EL (cell line): ENCODE measurements at regions not wholly inside any gene's neighbourhood (a gene's known extent, or its start where the extent isn't known, plus 50 kb on each side); places are given as distances from the start of the nearest gene placed in this dataset.
"Not testable (repeated sequence)": the region's sequence is repeated elsewhere in the genome, so short reads cannot be mapped to it uniquely, and the experiment has no call there.

Source experiments
- DNase-seq: peaks from one replicate; pipeline ENCODE4 v3.0.0-alpha.2; 2016

GRCh38 chr4:132709056-132709455 lies 440.0 kb upstream of the PCDH10 start:
- no peak for DNase-seq

GRCh38 chr4:132710971-132711370 lies 438.1 kb upstream of the PCDH10 start:
- no peak for DNase-seq

GRCh38 chr4:132737344-132737743 lies 411.8 kb upstream of the PCDH10 start:
- DNase-seq, result no peak

GRCh38 chr4:132759199-132759780 lies 389.8 kb upstream of the PCDH10 start:
- no peak for DNase-seq

GRCh38 chr4:132763465-132763864 lies 385.6 kb upstream of the PCDH10 start:
- no peak for DNase-seq

DNA sequence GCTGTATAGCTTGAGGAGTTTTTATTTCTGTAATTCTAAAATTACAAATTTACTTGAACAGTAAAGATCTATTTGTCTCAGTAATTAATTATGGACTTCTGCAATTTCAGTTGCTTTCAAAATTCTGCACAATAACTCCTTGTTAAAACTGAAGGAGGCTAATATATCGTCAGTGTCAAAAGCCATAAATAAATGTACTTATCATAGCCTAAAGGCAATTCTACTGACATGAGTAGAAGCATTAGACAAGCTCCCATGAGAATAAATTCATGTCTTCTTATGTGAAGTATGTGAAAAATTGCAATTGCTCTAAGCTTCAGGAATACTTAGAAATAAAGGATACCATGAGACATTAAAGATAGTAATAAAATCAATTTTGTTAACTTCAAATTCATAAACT lies 381.2 kb upstream of the PCDH10 start:
- DNase-seq, result no peak

- no peak for DNase-seq
These were observed 378.3 kb upstream of the PCDH10 start for GRCh38 chr4:132770776-132771175.

- no peak for DNase-seq
These were observed 356.8 kb upstream of the PCDH10 start for GRCh38 chr4:132792310-132792709.

GRCh38 chr4:132797856-132798255 lies 351.2 kb upstream of the PCDH10 start:
- no peak for DNase-seq

DNA sequence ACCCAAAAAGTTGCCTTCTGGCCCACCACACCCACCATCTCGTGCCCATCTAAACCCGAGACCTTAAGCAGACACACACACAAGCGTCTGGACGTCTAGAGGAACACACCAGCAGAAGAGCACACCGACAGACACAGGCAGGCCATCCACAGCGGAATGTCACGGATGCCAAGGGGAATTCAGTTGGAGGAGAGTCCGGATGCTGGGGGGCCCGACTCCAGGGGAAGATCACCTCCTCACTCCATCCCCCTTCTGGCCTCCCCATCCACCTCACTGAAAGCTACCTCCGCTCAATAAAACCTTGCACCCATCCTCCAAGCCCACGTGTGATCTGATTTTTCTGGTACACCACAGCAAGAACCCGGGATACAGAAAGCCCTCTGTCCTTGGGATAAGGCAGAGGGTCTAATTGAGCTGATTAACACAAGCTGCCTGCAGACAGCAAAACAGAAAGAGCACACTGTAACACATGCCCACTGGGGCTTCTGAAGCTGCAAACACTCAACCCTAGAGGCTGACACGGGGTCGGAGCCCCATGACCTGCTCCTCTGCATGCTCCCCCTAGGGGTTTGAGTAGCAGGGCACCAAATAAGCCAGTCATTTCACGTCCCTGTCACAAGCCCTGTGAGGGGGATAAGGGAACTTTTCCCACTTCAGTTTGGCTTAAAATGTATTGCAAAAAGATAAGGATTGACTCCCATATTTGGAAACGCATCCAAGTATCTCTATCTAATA lies 339.6 kb upstream of the PCDH10 start:
- no peak for DNase-seq

GRCh38 chr4:132813061-132813460 lies 336.0 kb upstream of the PCDH10 start:
- DNase-seq, result not testable (repeated sequence)

DNA sequence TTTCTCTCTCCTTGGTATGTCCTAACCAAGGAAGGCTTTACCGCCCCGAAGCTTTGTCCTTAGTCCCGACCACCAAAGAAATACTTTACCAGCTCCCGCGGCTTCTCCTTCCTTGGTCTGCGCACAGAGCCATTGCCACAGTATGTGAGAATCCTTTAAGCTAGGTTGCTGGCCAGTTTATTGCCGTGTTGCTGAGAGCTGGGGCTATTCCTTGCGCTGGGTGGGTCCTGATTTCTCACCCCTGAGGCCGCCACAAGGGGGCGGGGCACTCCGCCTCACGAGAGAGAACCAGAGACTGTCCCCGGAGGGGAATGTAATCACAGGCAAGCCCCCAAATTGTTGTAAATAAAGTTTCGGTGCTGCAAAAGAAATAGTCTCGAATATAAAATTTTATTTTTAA lies 331.0 kb upstream of the PCDH10 start:
- DNase-seq, result no peak

DNA sequence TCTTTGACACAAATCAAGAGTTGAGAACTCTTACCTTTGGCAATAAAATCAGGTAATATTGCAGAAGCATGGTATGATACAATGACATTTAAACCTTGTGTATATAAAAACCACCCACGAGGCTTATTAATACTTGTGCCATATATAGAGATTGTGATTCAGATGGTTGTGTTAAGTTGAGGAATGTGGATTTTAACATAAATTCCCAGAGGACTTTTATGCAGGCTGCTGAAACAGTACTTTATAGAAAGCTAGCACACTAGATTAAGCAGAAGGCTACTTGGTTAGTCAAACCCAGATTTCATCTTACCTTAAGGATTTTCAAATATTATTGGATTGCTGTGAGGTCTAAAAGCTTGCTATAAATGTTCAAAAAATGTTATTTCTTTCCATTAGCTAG lies 325.7 kb upstream of the PCDH10 start:
- no peak for DNase-seq

DNA sequence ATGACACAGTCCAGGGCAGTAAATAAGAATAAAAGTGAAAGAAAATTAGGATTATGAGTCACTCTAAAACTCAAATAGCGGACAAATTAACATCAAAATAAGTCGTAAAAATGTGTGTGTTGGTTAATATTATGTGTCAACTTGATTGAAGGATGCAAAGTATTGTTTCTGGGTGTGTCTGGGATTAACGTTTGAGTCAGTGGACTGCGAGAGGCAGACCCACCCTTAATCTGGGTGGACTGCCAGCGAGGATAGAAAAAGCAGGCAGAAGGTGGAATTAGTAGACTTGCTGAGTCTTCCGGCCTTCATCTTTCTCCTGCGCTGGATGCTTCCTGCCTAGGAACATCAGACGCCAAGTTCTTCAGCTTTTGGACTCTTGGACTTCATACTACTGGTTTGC lies 324.3 kb upstream of the PCDH10 start:
- DNase-seq, result no peak

DNA sequence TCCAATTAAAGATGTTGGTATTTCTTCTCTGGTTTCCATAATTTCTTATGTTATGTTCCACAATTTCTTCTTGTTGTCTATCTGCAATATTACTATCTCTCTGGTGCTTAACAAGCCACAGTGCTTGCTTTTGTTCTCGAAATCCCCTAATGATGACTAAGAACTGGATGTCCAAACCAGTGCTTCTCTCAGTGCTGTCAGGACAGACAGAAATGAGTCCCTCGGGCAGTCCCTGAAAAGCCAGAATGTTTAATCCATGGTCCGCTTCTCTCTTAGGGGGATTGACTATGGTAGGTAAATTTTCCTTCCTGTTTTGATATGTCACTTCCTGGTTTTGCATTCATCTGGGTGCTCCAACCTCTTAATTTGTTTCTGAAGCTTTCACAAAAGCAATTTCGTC lies 321.6 kb upstream of the PCDH10 start:
- DNase-seq, result no peak

GRCh38 chr4:132838244-132838643 lies 310.9 kb upstream of the PCDH10 start:
- no peak for DNase-seq

- DNase-seq, result no peak
These were observed 310.0 kb upstream of the PCDH10 start for GRCh38 chr4:132839070-132839469.

- DNase-seq, result no peak
These were observed 289.2 kb upstream of the PCDH10 start for GRCh38 chr4:132859929-132860328.

DNA sequence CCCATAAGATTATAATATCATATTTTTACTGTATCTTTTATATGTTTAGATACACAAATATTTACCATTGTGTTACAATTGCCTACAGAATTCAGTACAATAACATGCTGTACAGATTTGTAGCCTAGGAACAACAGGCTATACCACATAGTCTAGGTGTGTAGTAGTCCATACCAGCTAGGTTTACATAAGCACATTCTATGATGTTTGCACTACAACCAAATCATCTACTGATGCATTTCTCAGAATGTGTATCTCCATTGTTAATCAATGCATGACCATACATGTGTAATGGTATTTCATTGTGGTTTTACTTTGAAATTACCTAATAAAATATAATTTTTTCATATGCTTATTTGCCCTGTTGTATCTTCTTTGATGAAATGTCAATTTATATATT lies 288.1 kb upstream of the PCDH10 start:
- no peak for DNase-seq

GRCh38 chr4:132863619-132864018 lies 285.5 kb upstream of the PCDH10 start:
- no peak for DNase-seq

GRCh38 chr4:132865458-132865857 lies 283.6 kb upstream of the PCDH10 start:
- no peak for DNase-seq

DNA sequence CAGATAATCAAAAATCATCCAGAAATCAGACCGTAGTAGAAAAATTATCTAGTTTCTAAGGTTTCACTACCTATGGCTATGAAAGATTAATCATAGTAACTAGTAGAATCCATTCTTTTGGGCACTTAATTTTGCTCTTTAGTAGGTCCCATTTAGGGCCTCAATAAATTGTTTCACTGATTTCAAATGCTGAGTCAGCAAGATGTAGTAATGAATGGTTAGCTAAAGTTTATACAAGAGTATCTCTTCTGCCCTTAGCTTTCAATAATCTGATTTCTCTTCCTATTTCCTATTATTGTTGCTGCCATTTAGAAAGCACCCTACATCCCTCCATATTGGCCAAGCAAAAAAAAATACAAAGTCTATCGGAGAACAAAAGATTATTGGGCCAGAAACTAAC lies 283.2 kb upstream of the PCDH10 start:
- no peak for DNase-seq

DNA sequence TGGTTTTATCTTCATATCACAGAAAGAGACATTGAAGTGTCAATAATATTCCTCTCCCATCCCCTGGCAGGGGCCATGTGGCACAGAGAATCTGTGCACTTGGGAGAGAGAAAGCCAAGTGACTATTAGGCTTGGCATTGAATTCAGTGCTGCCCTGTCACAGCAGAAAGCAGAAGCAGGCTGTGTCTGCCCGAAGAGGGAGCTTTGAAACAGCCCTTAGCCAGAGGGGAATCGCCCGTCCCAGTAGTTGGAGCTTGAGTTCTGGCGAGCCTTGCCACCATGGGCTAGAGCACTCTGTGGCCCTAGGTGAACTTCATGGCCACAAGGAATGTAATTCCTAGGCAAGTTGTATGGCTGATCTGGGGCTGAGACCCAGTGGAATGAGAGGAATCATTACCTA lies 282.5 kb upstream of the PCDH10 start:
- no peak for DNase-seq

GRCh38 chr4:132893787-132894186 lies 255.3 kb upstream of the PCDH10 start:
- DNase-seq, result no peak

GRCh38 chr4:132901224-132901623 lies 247.9 kb upstream of the PCDH10 start:
- DNase-seq, result no peak
